Left ventricle myocardium inferior (tissue), 1 donor: ENCODE measurements at regions not wholly inside any gene's neighbourhood (a gene's known extent, or its start where the extent isn't known, plus 50 kb on each side); places are given as distances from the start of the nearest gene placed in this dataset.

Experiments used
- DNase-seq: peaks from one replicate; pipeline ENCODE4 v3.0.0-alpha.2; 2020
- H3K27ac ChIP-seq: fragments of 200-600 bp; replicated peaks from 2 replicates; pipeline ENCODE4 v1.8.0; 2021
- H3K27me3 ChIP-seq: fragments of 200-600 bp; 2 replicates; pipeline ENCODE4 v1.8.0; 2021; ENCODE audit warnings: low read depth
- H3K36me3 ChIP-seq: fragments of 200-600 bp; 2 replicates; pipeline ENCODE4 v1.8.0; 2021
- H3K4me1 ChIP-seq: fragments of 200-600 bp; 2 replicates; pipeline ENCODE4 v1.8.0; 2021
- H3K4me3 ChIP-seq: fragments of 200-600 bp; 2 replicates; pipeline ENCODE4 v1.8.0; 2021; ENCODE audit warnings: mild to moderate bottlenecking, moderate library complexity
- H3K9me3 ChIP-seq: fragments of 200-600 bp; replicated peaks from 2 replicates; pipeline ENCODE4 v1.8.0; 2021
- intact Hi-C: fragments of 100-400 bp; cut with micrococcal nuclease; formaldehyde crosslinking; loops from one replicate; pipeline ENCODE4 v1.11.0; 2022
- TF ChIP-seq, protein P1 (sequence below): fragments of 200-600 bp; IDR thresholded peaks from 2 replicates; pipeline ENCODE4 v1.8.0; 2021; ENCODE audit warnings: antibody characterized with exemption, mild to moderate bottlenecking, borderline replicate concordance
- donor health status: DM: no; HTN: yes; CAD: no; lungs with severe emphysema.

GRCh38 chr13:72534951-72535640, 192.3 kb downstream of the MZT1 start:
- H3K27ac ChIP-seq = no peak overlapping the region
- H3K27me3 ChIP-seq = no peaks in the 10 kb centered on the region
- TF ChIP-seq, protein P1, sequence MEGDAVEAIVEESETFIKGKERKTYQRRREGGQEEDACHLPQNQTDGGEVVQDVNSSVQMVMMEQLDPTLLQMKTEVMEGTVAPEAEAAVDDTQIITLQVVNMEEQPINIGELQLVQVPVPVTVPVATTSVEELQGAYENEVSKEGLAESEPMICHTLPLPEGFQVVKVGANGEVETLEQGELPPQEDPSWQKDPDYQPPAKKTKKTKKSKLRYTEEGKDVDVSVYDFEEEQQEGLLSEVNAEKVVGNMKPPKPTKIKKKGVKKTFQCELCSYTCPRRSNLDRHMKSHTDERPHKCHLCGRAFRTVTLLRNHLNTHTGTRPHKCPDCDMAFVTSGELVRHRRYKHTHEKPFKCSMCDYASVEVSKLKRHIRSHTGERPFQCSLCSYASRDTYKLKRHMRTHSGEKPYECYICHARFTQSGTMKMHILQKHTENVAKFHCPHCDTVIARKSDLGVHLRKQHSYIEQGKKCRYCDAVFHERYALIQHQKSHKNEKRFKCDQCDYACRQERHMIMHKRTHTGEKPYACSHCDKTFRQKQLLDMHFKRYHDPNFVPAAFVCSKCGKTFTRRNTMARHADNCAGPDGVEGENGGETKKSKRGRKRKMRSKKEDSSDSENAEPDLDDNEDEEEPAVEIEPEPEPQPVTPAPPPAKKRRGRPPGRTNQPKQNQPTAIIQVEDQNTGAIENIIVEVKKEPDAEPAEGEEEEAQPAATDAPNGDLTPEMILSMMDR = no peak
- H3K36me3 ChIP-seq = no peaks in the 10 kb centered on the region
- no peak for DNase-seq
- H3K4me3 ChIP-seq = no peak overlapping the region
- no peaks in the 10 kb centered on the region for H3K9me3 ChIP-seq
- intact Hi-C loops = no loop called here
- H3K4me1 ChIP-seq = no peaks in the 10 kb centered on the region

GRCh38 chr13:72530471-72530870, 197.0 kb downstream of the MZT1 start:
- Histone ChIP-seq H3K27me3 (no peaks in the 10 kb centered on the region), H3K4me3 (no peak overlapping the region), H3K9me3 (no peaks in the 10 kb centered on the region), H3K4me1 (no peaks in the 10 kb centered on the region), H3K27ac (no peak overlapping the region), H3K36me3 (no peaks in the 10 kb centered on the region)
- intact Hi-C loops = no loop called here
- TF ChIP-seq, protein P1 = no peak
- DNase-seq = no peak

DNA sequence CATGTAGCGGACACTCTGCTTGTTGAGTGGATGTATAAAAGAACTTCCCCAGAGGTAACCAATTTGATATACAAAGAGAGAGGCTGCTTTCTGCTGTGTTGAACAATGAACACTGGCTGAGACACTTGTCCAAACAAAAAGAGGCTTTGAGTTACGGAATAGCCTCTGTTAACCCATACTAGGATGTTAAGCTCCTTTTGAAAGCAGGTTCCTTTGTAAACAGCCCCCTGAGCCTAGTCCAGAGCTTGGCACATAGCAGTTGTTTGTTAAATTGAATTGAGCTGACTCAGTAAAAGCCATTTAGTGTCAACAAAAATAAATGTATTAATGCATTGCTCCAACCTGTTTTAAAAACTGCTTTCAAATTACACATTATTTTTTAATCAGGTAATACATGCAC, 200.1 kb downstream of the MZT1 start:
- Histone ChIP-seq H3K36me3 (no peaks in the 10 kb centered on the region), H3K27me3 (peaks cover 1% of the 10 kb centered on the region), H3K4me3 (no peak overlapping the region), H3K9me3 (no peaks in the 10 kb centered on the region), H3K4me1 (no peaks in the 10 kb centered on the region), H3K27ac (no peak overlapping the region)
- intact Hi-C loops = no loop called here
- no peak for DNase-seq
- TF ChIP-seq, protein P1 = no peak

- no peaks in the 10 kb centered on the region for H3K4me1 ChIP-seq
- intact Hi-C loops = no loop called here
- TF ChIP-seq, protein P1 = no peak
- H3K27me3 ChIP-seq = peaks cover 5% of the 10 kb centered on the region
- H3K4me3 ChIP-seq = no peak overlapping the region
- DNase-seq = no peak
- H3K36me3 ChIP-seq = no peaks in the 10 kb centered on the region
- H3K27ac ChIP-seq = no peak overlapping the region
- no peaks in the 10 kb centered on the region for H3K9me3 ChIP-seq
Measured at GRCh38 chr13:72523593-72523992, 203.8 kb downstream of the MZT1 start.

GRCh38 chr13:72523049-72523448, 204.4 kb downstream of the MZT1 start:
- intact Hi-C loops = no loop called here
- Histone ChIP-seq H3K4me3 (no peak overlapping the region), H3K36me3 (no peaks in the 10 kb centered on the region), H3K27ac (no peak overlapping the region), H3K27me3 (peaks cover 5% of the 10 kb centered on the region), H3K4me1 (no peaks in the 10 kb centered on the region), H3K9me3 (no peaks in the 10 kb centered on the region)
- TF ChIP-seq, protein P1 = no peak
- no peak for DNase-seq
